Caco-2 (cell line): ENCODE measurements at regions not wholly inside any gene's neighbourhood (a gene's known extent, or its start where the extent isn't known, plus 50 kb on each side); places are given as distances from the start of the nearest gene placed in this dataset.

Experiments used
- BruUV-seq: library from RNA; stranded (reverse); fragments of 400-500 nt; replicated peaks from 2 replicates; lab custom pipeline; 2021; lab: Mats Ljungman, UMichigan
- CTCF ChIA-PET: fragments of 300-600 bp; sonication (Branson Sonifier 250); formaldehyde crosslinking; loops from one replicate; lab custom pipeline; 2022; ENCODE audit warnings: antibody characterized with exemption; lab: Charles Lee
- POLR2A ChIA-PET: fragments of 300-600 bp; sonication (Branson Sonifier 250); formaldehyde crosslinking; loops from one replicate; lab custom pipeline; 2022; ENCODE audit warnings: antibody characterized with exemption; lab: Charles Lee
- DNase-seq, 2 experiments: peaks; one replicate each; pipeline versions ENCODE4 v3.0.0 to v3.0.0-alpha.2; 2020 to 2022
- H3K27me3 ChIP-seq: replicated peaks from 2 replicates; pipeline ENCODE4 v1.6.0; 2011; ENCODE audit warnings: low read length; ENCODE audit not compliant: control insufficient read depth, insufficient read depth
- H3K36me3 ChIP-seq: 2 replicates; pipeline ENCODE4 v1.5.1; 2011; ENCODE audit warnings: low read length; ENCODE audit not compliant: control insufficient read depth, insufficient read depth
- H3K4me1 ChIP-seq: fragments of 250-450 bp; sonication (Bioruptor Pico); 2 replicates; pipeline ENCODE4 v1.5.1; 2020; ENCODE audit warnings: mild to moderate bottlenecking
- H3K4me3 ChIP-seq: 2 replicates; pipeline ENCODE4 v1.5.1; 2011; ENCODE audit warnings: low read depth, mild to moderate bottlenecking, control low read depth, low read length
- H3K9me3 ChIP-seq: fragments of 250-450 bp; sonication (Bioruptor Pico); 2 replicates; pipeline ENCODE4 v1.5.1; 2020; ENCODE audit warnings: mild to moderate bottlenecking, moderate library complexity
- H3K27ac Mint-ChIP-seq: one replicate; pipeline ENCODE4 v1.8.0; 2022; ENCODE audit warnings: mixed read lengths; ENCODE audit not compliant: unreplicated experiment
- H3K27me3 Mint-ChIP-seq: one replicate; pipeline ENCODE4 v1.8.0; 2022; ENCODE audit warnings: mixed read lengths; ENCODE audit not compliant: insufficient read depth, unreplicated experiment
- H3K36me3 Mint-ChIP-seq: one replicate; pipeline ENCODE4 v1.8.0; 2022; ENCODE audit warnings: mild to moderate bottlenecking, mixed read lengths; ENCODE audit not compliant: insufficient read depth, unreplicated experiment
- H3K4me1 Mint-ChIP-seq: one replicate; pipeline ENCODE4 v1.8.0; 2022; ENCODE audit warnings: low read depth, mixed read lengths; ENCODE audit not compliant: unreplicated experiment
- H3K4me3 Mint-ChIP-seq: one replicate; pipeline ENCODE4 v1.8.0; 2022; ENCODE audit warnings: mild to moderate bottlenecking, moderate library complexity, mixed read lengths; ENCODE audit not compliant: unreplicated experiment
- H3K9me3 Mint-ChIP-seq: one replicate; pipeline ENCODE4 v1.8.0; 2022; ENCODE audit warnings: mixed read lengths; ENCODE audit not compliant: unreplicated experiment
- intact Hi-C: fragments of 100-400 bp; cut with micrococcal nuclease; formaldehyde crosslinking; loops from one replicate; pipeline ENCODE4 v1.10.0; 2022; ENCODE audit not compliant: unreplicated experiment
- TF ChIP-seq, protein P1 (sequence below), 2 experiments: fragments of 200-600 bp in 1 of 2; IDR thresholded peaks; 1 replicate in 1 of 2; 2 replicates in 1 of 2; pipeline versions ENCODE4 v1.5.1 to v1.8.0; 2011 to 2022; ENCODE audit warnings: antibody characterized with exemption in 1 of 2, control low read depth in 1 of 2, inconsistent platforms in 1 of 2, low read depth in 1 of 2, low read length in 1 of 2, mild to moderate bottlenecking in 1 of 2, moderate library complexity in 1 of 2; ENCODE audit not compliant: insufficient read depth in 1 of 2, severe bottlenecking in 1 of 2, unreplicated experiment in 1 of 2

DNA sequence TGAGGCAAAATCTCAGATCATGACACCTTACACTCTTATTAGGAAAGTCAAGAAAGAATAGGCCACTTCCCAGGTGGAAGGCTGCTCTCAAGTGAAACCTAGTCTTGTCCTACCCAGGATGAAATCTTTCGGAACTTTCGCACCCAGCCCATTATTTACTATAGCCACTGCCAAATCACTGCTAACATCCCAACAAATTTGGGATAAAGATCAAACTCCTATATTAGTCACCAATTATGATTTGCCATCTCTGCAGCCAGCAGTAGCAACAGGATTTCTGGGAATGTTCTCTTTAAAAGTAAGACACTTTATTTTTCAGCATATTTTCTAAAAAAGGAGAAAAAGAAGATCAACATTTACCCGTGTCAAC is 224.6 kb downstream of the GAS1 start:
- POLR2A ChIA-PET, result no interaction called here
- H3K4me3 ChIP-seq, result no peak overlapping the region
- Mint-ChIP-seq H3K27ac (no peak overlapping the region), H3K4me3 (no peak overlapping the region), H3K36me3 (no peaks in the 10 kb centered on the region), H3K4me1 (no peaks in the 10 kb centered on the region), H3K9me3 (no peaks in the 10 kb centered on the region), H3K27me3 (peaks cover 8% of the 10 kb centered on the region)
- TF ChIP-seq, protein P1, sequence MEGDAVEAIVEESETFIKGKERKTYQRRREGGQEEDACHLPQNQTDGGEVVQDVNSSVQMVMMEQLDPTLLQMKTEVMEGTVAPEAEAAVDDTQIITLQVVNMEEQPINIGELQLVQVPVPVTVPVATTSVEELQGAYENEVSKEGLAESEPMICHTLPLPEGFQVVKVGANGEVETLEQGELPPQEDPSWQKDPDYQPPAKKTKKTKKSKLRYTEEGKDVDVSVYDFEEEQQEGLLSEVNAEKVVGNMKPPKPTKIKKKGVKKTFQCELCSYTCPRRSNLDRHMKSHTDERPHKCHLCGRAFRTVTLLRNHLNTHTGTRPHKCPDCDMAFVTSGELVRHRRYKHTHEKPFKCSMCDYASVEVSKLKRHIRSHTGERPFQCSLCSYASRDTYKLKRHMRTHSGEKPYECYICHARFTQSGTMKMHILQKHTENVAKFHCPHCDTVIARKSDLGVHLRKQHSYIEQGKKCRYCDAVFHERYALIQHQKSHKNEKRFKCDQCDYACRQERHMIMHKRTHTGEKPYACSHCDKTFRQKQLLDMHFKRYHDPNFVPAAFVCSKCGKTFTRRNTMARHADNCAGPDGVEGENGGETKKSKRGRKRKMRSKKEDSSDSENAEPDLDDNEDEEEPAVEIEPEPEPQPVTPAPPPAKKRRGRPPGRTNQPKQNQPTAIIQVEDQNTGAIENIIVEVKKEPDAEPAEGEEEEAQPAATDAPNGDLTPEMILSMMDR (IDR thresholded peaks at IDR 0.05; ENCODE audit: insufficient read depth in 1 of 2, low read depth in 1 of 2, low read length in 1 of 2, severe bottlenecking in 1 of 2, unreplicated experiment in 1 of 2), result no peak
- BruUV-seq, result no TSS peak
- no peaks in the 10 kb centered on the region for H3K36me3 ChIP-seq
- H3K27me3 ChIP-seq, result no peaks in the 10 kb centered on the region; the same call in 1 of the 2 replicates
- no peak for DNase-seq
- intact Hi-C loops, result no loop called here
- H3K9me3 ChIP-seq, result no peaks in the 10 kb centered on the region
- CTCF ChIA-PET, result no interaction called here
- H3K4me1 ChIP-seq, result no peaks in the 10 kb centered on the region

GRCh38 chr9:86721843-86722705 is 225.2 kb downstream of the GAS1 start:
- H3K27ac Mint-ChIP-seq, result no peak overlapping the region
- no peaks in the 10 kb centered on the region for H3K9me3 Mint-ChIP-seq
- H3K4me3 Mint-ChIP-seq, result no peak overlapping the region
- Histone ChIP-seq H3K4me1 (no peaks in the 10 kb centered on the region), H3K27me3 (no peaks in the 10 kb centered on the region; the same call in 1 of the 2 replicates), H3K36me3 (no peaks in the 10 kb centered on the region), H3K4me3 (no peak overlapping the region), H3K9me3 (no peaks in the 10 kb centered on the region)
- TF ChIP-seq, protein P1 (IDR thresholded peaks at IDR 0.05; ENCODE audit: insufficient read depth in 1 of 2, low read depth in 1 of 2, low read length in 1 of 2, severe bottlenecking in 1 of 2, unreplicated experiment in 1 of 2), result no peak
- no peaks in the 10 kb centered on the region for H3K36me3 Mint-ChIP-seq
- POLR2A ChIA-PET, result no interaction called here
- intact Hi-C loops, result no loop called here
- no peak for DNase-seq
- no TSS peak for BruUV-seq
- CTCF ChIA-PET, result no interaction called here
- H3K4me1 Mint-ChIP-seq, result no peaks in the 10 kb centered on the region
- H3K27me3 Mint-ChIP-seq, result peaks cover 11% of the 10 kb centered on the region

GRCh38 chr9:86721226-86721781 is 226.0 kb downstream of the GAS1 start:
- intact Hi-C loops, result no loop called here
- Mint-ChIP-seq H3K9me3 (no peaks in the 10 kb centered on the region), H3K27ac (no peak overlapping the region), H3K27me3 (peaks cover 13% of the 10 kb centered on the region), H3K36me3 (no peaks in the 10 kb centered on the region), H3K4me3 (no peak overlapping the region), H3K4me1 (no peaks in the 10 kb centered on the region)
- ChIA-PET POLR2A (no interaction called here), CTCF (no interaction called here)
- no peaks in the 10 kb centered on the region for H3K9me3 ChIP-seq
- H3K4me3 ChIP-seq, result no peak overlapping the region
- no peaks in the 10 kb centered on the region for H3K4me1 ChIP-seq
- H3K36me3 ChIP-seq, result no peaks in the 10 kb centered on the region
- TF ChIP-seq, protein P1 (IDR thresholded peaks at IDR 0.05; ENCODE audit: insufficient read depth in 1 of 2, low read depth in 1 of 2, low read length in 1 of 2, severe bottlenecking in 1 of 2, unreplicated experiment in 1 of 2), result no peak
- H3K27me3 ChIP-seq, result no peaks in the 10 kb centered on the region; the same call in 1 of the 2 replicates
- no TSS peak for BruUV-seq
- peak in 1 of 2 experiments; percentile 35 for DNase-seq
